ENCODE measurements at regions not wholly inside any gene's neighbourhood (a gene's known extent, or its start where the extent isn't known, plus 50 kb on each side); places are given as distances from the start of the nearest gene placed in this dataset.

DNA sequence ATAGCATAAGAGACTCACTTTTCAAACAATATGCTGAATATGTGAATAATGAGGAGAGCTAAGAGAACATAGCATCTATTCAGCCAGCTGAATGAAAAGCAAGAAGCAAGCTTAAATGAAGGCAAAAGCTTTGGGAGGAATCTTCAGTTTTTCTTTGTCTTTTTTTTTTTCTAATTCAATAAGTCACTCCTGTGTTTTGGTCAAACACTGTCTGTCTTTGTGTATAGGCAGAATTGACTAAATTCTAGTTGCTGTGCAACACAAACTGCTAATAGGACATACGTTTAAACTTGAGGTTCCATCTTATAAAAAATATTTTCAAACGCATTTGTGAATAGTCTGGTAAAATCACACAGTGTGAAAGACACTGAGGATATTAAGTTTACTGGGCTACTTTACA is 156.9 kb upstream of the KCNN2 start:
- no peaks in the 10 kb centered on the region for H3K9me3 ChIP-seq (ENCODE audit: low read depth)
- H3K4me3 ChIP-seq = no peak overlapping the region
- no peaks in the 10 kb centered on the region for H3K4me1 ChIP-seq (ENCODE audit: insufficient read depth)
- H3K27ac ChIP-seq = no peak overlapping the region
- in situ Hi-C loops (cut with MboI) = no loop called here
- DNase-seq = no peak
- no peaks in the 10 kb centered on the region for H3K79me2 ChIP-seq (ENCODE audit: insufficient read depth)
- H3K9me2 ChIP-seq (ENCODE audit: insufficient read depth) = no peaks in the 10 kb centered on the region
- no peaks in the 10 kb centered on the region for H3K36me3 ChIP-seq (ENCODE audit: low read depth)
- H3K27me3 ChIP-seq (replicated peaks; ENCODE audit: insufficient read depth) = no peaks in the 10 kb centered on the region
- H4K20me1 ChIP-seq (ENCODE audit: insufficient read depth) = no peaks in the 10 kb centered on the region
- H2AFZ ChIP-seq = no peak overlapping the region
- no peak overlapping the region for H3K9ac ChIP-seq
- 17 to 19% methylated on average over 2 of the region's 2 CpGs for WGBS, 2 experiments (ENCODE audit: low coverage in 1 of 2, low lambda C conversion rate in 2 of 2, missing lambda C conversion rate in 2 of 2)
- TF ChIP-seq EZH2phosphoT487 (IDR thresholded peaks at IDR 0.05; ENCODE audit: insufficient read depth, low read depth) (no peak), EZH2 (IDR thresholded peaks at IDR 0.05; ENCODE audit: insufficient read depth, poor library complexity, severe bottlenecking) (no peak)
- no peak overlapping the region for H3K4me2 ChIP-seq (ENCODE audit: unreplicated experiment)
- H3F3A ChIP-seq (ENCODE audit: insufficient read depth) = no peaks in the 10 kb centered on the region

DNA sequence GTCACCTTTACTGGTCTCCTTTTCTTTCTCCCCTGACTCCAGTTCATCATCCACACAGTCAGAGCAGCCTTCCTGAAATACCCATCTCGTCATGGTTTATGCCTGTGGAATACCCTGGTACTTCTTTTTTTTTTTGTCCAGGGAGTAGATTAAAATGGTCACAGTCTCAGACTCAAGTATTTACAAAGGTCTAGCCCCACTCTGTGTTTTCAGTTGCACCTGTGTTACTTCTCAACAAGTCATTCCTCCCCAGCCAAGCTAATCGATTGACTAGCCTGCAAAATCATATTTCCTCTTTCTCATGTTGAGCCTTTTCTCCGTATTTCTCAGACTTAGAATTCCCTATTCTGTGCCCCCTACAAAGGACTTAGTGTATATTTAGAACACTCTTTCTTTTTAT is 155.2 kb upstream of the KCNN2 start:
- H3K9me2 ChIP-seq (ENCODE audit: insufficient read depth) = no peaks in the 10 kb centered on the region
- H4K20me1 ChIP-seq (ENCODE audit: insufficient read depth) = no peaks in the 10 kb centered on the region
- H3K4me2 ChIP-seq (ENCODE audit: unreplicated experiment) = no peak overlapping the region
- H3F3A ChIP-seq (ENCODE audit: insufficient read depth) = no peaks in the 10 kb centered on the region
- WGBS, 2 experiments (ENCODE audit: low coverage in 1 of 2, low lambda C conversion rate in 2 of 2, missing lambda C conversion rate in 2 of 2) = 18 to 24% methylated on average over 3 of the region's 3 CpGs
- H2AFZ ChIP-seq = no peak overlapping the region
- H3K9me3 ChIP-seq (ENCODE audit: low read depth) = no peaks in the 10 kb centered on the region
- in situ Hi-C loops (cut with MboI) = no loop called here
- H3K27ac ChIP-seq = no peak overlapping the region
- H3K4me3 ChIP-seq = no peak overlapping the region
- no peaks in the 10 kb centered on the region for H3K4me1 ChIP-seq (ENCODE audit: insufficient read depth)
- H3K9ac ChIP-seq = no peak overlapping the region
- TF ChIP-seq EZH2 (IDR thresholded peaks at IDR 0.05; ENCODE audit: insufficient read depth, poor library complexity, severe bottlenecking) (no peak), EZH2phosphoT487 (IDR thresholded peaks at IDR 0.05; ENCODE audit: insufficient read depth, low read depth) (no peak)
- H3K79me2 ChIP-seq (ENCODE audit: insufficient read depth) = no peaks in the 10 kb centered on the region
- no peak for DNase-seq
- no peaks in the 10 kb centered on the region for H3K36me3 ChIP-seq (ENCODE audit: low read depth)
- no peaks in the 10 kb centered on the region for H3K27me3 ChIP-seq (replicated peaks; ENCODE audit: insufficient read depth)

- H2AFZ ChIP-seq = no peak overlapping the region
- H3K4me2 ChIP-seq (ENCODE audit: unreplicated experiment) = no peak overlapping the region
- in situ Hi-C loops (cut with MboI) = no loop called here
- no peak overlapping the region for H3K9ac ChIP-seq
- H3K27ac ChIP-seq = no peak overlapping the region
- no peaks in the 10 kb centered on the region for H3F3A ChIP-seq (ENCODE audit: insufficient read depth)
- 10 to 22% methylated on average over 3 of the region's 3 CpGs for WGBS, 2 experiments (ENCODE audit: low coverage in 1 of 2, low lambda C conversion rate in 2 of 2, missing lambda C conversion rate in 2 of 2)
- no peaks in the 10 kb centered on the region for H3K36me3 ChIP-seq (ENCODE audit: low read depth)
- no peaks in the 10 kb centered on the region for H3K9me2 ChIP-seq (ENCODE audit: insufficient read depth)
- H3K27me3 ChIP-seq (replicated peaks; ENCODE audit: insufficient read depth) = no peaks in the 10 kb centered on the region
- H3K9me3 ChIP-seq (ENCODE audit: low read depth) = no peaks in the 10 kb centered on the region
- no peaks in the 10 kb centered on the region for H4K20me1 ChIP-seq (ENCODE audit: insufficient read depth)
- no peaks in the 10 kb centered on the region for H3K79me2 ChIP-seq (ENCODE audit: insufficient read depth)
- TF ChIP-seq EZH2phosphoT487 (IDR thresholded peaks at IDR 0.05; ENCODE audit: insufficient read depth, low read depth) (no peak), EZH2 (IDR thresholded peaks at IDR 0.05; ENCODE audit: insufficient read depth, poor library complexity, severe bottlenecking) (no peak)
- H3K4me3 ChIP-seq = no peak overlapping the region
- H3K4me1 ChIP-seq (ENCODE audit: insufficient read depth) = no peaks in the 10 kb centered on the region
- DNase-seq = no peak
These were observed 154.3 kb upstream of the KCNN2 start for GRCh38 chr5:114207615-114208014.

DNA sequence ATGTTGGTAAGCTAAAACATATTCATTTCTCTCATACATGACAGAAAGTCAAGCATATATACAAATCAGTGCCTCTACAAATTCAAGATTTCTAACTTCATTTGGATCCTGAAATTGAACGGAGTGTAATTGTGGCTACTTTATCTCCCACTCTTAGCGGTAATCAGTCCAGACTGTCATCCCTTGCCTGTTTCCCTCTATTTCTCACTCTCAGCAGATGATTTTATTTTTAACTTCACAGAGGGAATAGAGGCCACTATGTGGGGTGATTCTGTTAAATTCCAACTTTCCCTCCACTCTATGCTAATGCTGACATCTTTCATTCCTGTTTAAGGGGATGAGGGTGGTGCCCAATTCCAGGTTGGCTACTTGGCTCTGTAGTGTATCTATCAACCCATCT is 153.8 kb upstream of the KCNN2 start:
- TF ChIP-seq EZH2 (IDR thresholded peaks at IDR 0.05; ENCODE audit: insufficient read depth, poor library complexity, severe bottlenecking) = no peak
- no peaks in the 10 kb centered on the region for H3K36me3 ChIP-seq (ENCODE audit: low read depth)
- H3K4me2 ChIP-seq (ENCODE audit: unreplicated experiment) = no peak overlapping the region
- H2AFZ ChIP-seq = no peak overlapping the region
- in situ Hi-C loops (cut with MboI) = no loop called here
- no peaks in the 10 kb centered on the region for H3K9me2 ChIP-seq (ENCODE audit: insufficient read depth)
- no peak for DNase-seq
- no peaks in the 10 kb centered on the region for H4K20me1 ChIP-seq (ENCODE audit: insufficient read depth)
- no peaks in the 10 kb centered on the region for H3K9me3 ChIP-seq (ENCODE audit: low read depth)
- no peak overlapping the region for H3K27ac ChIP-seq
- H3K4me3 ChIP-seq = no peak overlapping the region
- no peaks in the 10 kb centered on the region for H3K79me2 ChIP-seq (ENCODE audit: insufficient read depth)
- no peaks in the 10 kb centered on the region for H3F3A ChIP-seq (ENCODE audit: insufficient read depth)
- 8 to 20% methylated on average over 2 of the region's 2 CpGs for WGBS, 2 experiments (ENCODE audit: low coverage in 1 of 2, low lambda C conversion rate in 2 of 2, missing lambda C conversion rate in 2 of 2)
- no peaks in the 10 kb centered on the region for H3K27me3 ChIP-seq (replicated peaks; ENCODE audit: insufficient read depth)
- no peak overlapping the region for H3K9ac ChIP-seq
- H3K4me1 ChIP-seq (ENCODE audit: insufficient read depth) = no peaks in the 10 kb centered on the region

DNA sequence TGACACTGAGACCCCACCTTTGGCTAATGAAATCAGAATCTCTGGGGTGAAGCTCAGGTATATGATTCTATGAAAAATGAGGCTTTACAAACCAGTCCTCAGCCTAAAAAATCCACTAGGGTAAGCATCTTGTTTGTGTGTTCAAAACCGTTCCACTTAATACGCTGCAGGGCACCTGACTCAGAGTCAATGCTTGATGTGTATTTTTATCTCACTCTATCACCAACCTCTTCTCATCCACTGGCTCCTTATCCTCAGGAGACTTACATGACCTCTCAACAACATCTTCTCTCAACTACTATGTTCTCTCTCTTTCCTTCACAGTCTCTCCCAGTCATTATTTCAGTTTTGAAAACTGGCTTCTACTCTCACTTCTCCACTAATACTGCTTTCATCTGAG is 153.3 kb upstream of the KCNN2 start:
- no peak overlapping the region for H3K27ac ChIP-seq
- 60 to 66% methylated on average over 2 of the region's 2 CpGs for WGBS, 2 experiments (ENCODE audit: low coverage in 1 of 2, low lambda C conversion rate in 2 of 2, missing lambda C conversion rate in 2 of 2)

More for the DNA sequence above, 153.3 kb upstream of the KCNN2 start:
- no peaks in the 10 kb centered on the region for H3K36me3 ChIP-seq (ENCODE audit: low read depth)
- no peak overlapping the region for H3K4me2 ChIP-seq (ENCODE audit: unreplicated experiment)
- H3K4me1 ChIP-seq (ENCODE audit: insufficient read depth) = no peaks in the 10 kb centered on the region
- H3F3A ChIP-seq (ENCODE audit: insufficient read depth) = no peaks in the 10 kb centered on the region
- no peak for DNase-seq
- no peak overlapping the region for H3K4me3 ChIP-seq
- H4K20me1 ChIP-seq (ENCODE audit: insufficient read depth) = no peaks in the 10 kb centered on the region
- in situ Hi-C loops (cut with MboI) = no loop called here
- H3K79me2 ChIP-seq (ENCODE audit: insufficient read depth) = no peaks in the 10 kb centered on the region
- no peak overlapping the region for H3K9ac ChIP-seq
- TF ChIP-seq EZH2 (IDR thresholded peaks at IDR 0.05; ENCODE audit: insufficient read depth, poor library complexity, severe bottlenecking) (no peak), EZH2phosphoT487 (IDR thresholded peaks at IDR 0.05; ENCODE audit: insufficient read depth, low read depth) (no peak)
- no peaks in the 10 kb centered on the region for H3K9me3 ChIP-seq (ENCODE audit: low read depth)
- no peaks in the 10 kb centered on the region for H3K27me3 ChIP-seq (replicated peaks; ENCODE audit: insufficient read depth)
- H2AFZ ChIP-seq = no peak overlapping the region
- H3K9me2 ChIP-seq (ENCODE audit: insufficient read depth) = no peaks in the 10 kb centered on the region
